MCF 10A (cell line): ENCODE measurements at regions not wholly inside any gene's neighbourhood (a gene's known extent, or its start where the extent isn't known, plus 50 kb on each side); places are given as distances from the start of the nearest gene placed in this dataset.

Source experiments
- BruUV-seq: library from RNA; stranded (reverse); fragments of 400-500 nt; replicated peaks from 2 replicates; lab custom pipeline; 2021; lab: Mats Ljungman, UMichigan
- CTCF ChIA-PET: fragments of 300-600 bp; sonication (Branson Sonifier 250); formaldehyde crosslinking; extraction: SDS; loops from one replicate; lab custom pipeline; 2021; ENCODE audit warnings: antibody characterized with exemption, inconsistent platforms; lab: Yijun Ruan, JAX
- POLR2A ChIA-PET: fragments of 300-600, 350-650 bp; sonication (Branson Sonifier 250); formaldehyde crosslinking; extraction: SDS; loops from one replicate; lab custom pipeline; 2020; ENCODE audit warnings: antibody characterized with exemption, inconsistent platforms; lab: Yijun Ruan, JAX
- DNase-seq: peaks from one replicate; pipeline ENCODE4 v3.0.0-alpha.2; 2018; ENCODE audit not compliant: unreplicated experiment
- H3K27ac Mint-ChIP-seq: one replicate; pipeline ENCODE4 v1.8.0; 2022; ENCODE audit warnings: mild to moderate bottlenecking, low read depth, mixed read lengths; ENCODE audit not compliant: unreplicated experiment
- H3K27me3 Mint-ChIP-seq: one replicate; pipeline ENCODE4 v1.8.0; 2022; ENCODE audit warnings: mixed read lengths; ENCODE audit not compliant: insufficient read depth, unreplicated experiment
- H3K36me3 Mint-ChIP-seq: one replicate; pipeline ENCODE4 v1.8.0; 2022; ENCODE audit warnings: mild to moderate bottlenecking, moderate library complexity, mixed read lengths; ENCODE audit not compliant: insufficient read depth, unreplicated experiment
- H3K4me1 Mint-ChIP-seq: one replicate; pipeline ENCODE4 v1.8.0; 2022; ENCODE audit warnings: mixed read lengths; ENCODE audit not compliant: insufficient read depth, unreplicated experiment
- H3K4me3 Mint-ChIP-seq: one replicate; pipeline ENCODE4 v1.8.0; 2022; ENCODE audit warnings: mild to moderate bottlenecking, moderate library complexity, mixed read lengths; ENCODE audit not compliant: unreplicated experiment
- H3K9me3 Mint-ChIP-seq: one replicate; pipeline ENCODE4 v1.8.0; 2022; ENCODE audit warnings: mixed read lengths; ENCODE audit not compliant: unreplicated experiment
- intact Hi-C: fragments of 100-400 bp; cut with micrococcal nuclease; formaldehyde crosslinking; loops from 2 replicates; pipeline ENCODE4 v1.14.1; 2022
- TF ChIP-seq, protein P1 (sequence below): fragments of 200-600 bp; IDR thresholded peaks from one replicate; pipeline ENCODE4 v1.8.0; 2022; ENCODE audit warnings: antibody characterized with exemption, mild to moderate bottlenecking; ENCODE audit not compliant: unreplicated experiment

DNA sequence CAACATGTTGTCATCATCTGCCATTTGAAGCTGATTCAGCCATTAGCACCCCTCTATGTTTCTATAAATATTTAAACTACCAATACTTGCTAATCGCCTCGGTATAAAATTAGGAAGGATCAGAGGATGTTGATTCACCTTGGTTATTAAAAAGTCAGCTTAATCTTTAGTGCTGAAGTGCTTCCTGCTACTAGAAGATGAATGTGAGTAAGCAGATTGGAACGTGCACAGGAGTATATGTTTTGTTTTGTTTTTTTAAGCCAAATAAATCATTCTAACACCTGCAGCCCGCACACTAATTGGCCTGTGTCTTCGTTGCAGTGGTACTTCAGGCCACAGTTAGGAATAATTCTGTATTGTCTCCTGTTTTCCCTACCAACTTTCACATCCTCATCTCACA, 485.7 kb downstream of the AJAP1 start:
- BruUV-seq: no TSS peak
- H3K4me1 Mint-ChIP-seq: no peaks in the 10 kb centered on the region

DNA sequence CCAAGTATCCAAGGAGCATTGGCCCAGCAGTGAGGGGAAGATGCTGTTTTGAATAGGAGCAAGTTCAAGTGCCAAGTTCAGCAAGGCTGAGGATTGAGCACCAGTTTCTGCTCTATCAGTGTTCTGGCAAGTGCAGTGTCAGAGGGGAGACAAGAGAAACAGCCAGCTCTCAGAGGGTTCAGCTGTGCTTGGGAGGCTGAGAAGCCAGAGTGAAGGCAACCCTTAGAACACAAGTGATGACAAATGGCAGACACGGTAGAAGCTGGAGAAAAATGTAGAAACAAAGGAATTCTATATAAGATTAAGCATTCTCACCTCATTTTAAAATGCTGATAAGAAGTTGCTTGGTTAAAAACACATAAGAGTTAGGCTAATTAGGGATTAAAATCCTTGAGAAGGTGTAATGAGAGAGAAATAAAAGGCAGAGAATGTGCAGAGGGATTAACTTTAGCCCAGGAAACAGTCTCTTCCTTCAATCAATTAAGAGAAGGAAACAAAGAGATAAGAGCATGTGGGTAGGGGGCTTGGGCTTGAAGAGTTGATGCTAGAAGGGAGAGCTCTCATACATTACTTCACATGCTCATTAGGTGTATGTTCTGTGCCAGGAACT, 475.4 kb downstream of the AJAP1 start:
- no peak overlapping the region for H3K4me3 Mint-ChIP-seq
- H3K36me3 Mint-ChIP-seq: no peaks in the 10 kb centered on the region
- H3K27me3 Mint-ChIP-seq: no peaks in the 10 kb centered on the region
- no TSS peak for BruUV-seq
- DNase-seq: no peak
- ChIA-PET POLR2A (no interaction called here), CTCF (interaction anchor here (0.6 kb wide), 1 partner anchor 8 kb away, joined by 4 read pairs; no protein-coding TSS in a partner anchor)
- intact Hi-C loops: no loop called here
- no peaks in the 10 kb centered on the region for H3K4me1 Mint-ChIP-seq
- TF ChIP-seq, protein P1, sequence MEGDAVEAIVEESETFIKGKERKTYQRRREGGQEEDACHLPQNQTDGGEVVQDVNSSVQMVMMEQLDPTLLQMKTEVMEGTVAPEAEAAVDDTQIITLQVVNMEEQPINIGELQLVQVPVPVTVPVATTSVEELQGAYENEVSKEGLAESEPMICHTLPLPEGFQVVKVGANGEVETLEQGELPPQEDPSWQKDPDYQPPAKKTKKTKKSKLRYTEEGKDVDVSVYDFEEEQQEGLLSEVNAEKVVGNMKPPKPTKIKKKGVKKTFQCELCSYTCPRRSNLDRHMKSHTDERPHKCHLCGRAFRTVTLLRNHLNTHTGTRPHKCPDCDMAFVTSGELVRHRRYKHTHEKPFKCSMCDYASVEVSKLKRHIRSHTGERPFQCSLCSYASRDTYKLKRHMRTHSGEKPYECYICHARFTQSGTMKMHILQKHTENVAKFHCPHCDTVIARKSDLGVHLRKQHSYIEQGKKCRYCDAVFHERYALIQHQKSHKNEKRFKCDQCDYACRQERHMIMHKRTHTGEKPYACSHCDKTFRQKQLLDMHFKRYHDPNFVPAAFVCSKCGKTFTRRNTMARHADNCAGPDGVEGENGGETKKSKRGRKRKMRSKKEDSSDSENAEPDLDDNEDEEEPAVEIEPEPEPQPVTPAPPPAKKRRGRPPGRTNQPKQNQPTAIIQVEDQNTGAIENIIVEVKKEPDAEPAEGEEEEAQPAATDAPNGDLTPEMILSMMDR: no peak
- H3K9me3 Mint-ChIP-seq: peaks cover 8% of the 10 kb centered on the region
- H3K27ac Mint-ChIP-seq: no peak overlapping the region

More for the DNA sequence above, 485.7 kb downstream of the AJAP1 start:
- no peak overlapping the region for H3K27ac Mint-ChIP-seq
- H3K9me3 Mint-ChIP-seq: peaks cover 23% of the 10 kb centered on the region
- DNase-seq: no peak
- ChIA-PET POLR2A (no interaction called here), CTCF (interaction anchor here (0.6 kb wide), 1 partner anchor 232 kb away, joined by 3 read pairs; no protein-coding TSS in a partner anchor)
- intact Hi-C loops: no loop called here
- H3K36me3 Mint-ChIP-seq: no peaks in the 10 kb centered on the region
- TF ChIP-seq, protein P1: no peak
- H3K27me3 Mint-ChIP-seq: no peaks in the 10 kb centered on the region
- H3K4me3 Mint-ChIP-seq: no peak overlapping the region

DNA sequence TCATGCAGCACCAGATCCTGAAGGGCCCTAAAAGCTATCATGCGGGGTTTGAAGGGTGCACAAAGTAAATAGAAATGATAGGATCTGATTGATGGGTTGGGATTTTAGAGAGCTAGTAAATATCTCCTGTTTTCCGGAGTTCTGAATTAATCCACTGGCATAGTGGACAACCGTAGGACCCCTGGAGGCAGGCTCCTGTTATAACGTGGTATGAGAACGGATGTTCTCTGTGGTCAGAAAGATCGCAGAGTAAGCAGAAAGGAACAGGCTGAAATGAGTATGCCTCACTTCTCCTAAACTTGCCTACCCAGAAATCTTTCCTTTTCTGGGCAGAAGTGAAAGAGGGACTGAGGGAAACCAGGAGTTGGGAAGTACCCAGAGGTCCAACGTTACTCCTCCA, 470.8 kb downstream of the AJAP1 start:
- no peak for DNase-seq
- H3K36me3 Mint-ChIP-seq: no peaks in the 10 kb centered on the region
- ChIA-PET CTCF (no interaction called here), POLR2A (interaction anchor here (0.7 kb wide), 1 partner anchor 275 kb away, joined by 3 read pairs; no protein-coding TSS in a partner anchor)
- BruUV-seq: no TSS peak
- TF ChIP-seq, protein P1: no peak
- H3K4me3 Mint-ChIP-seq: no peak overlapping the region
- no peaks in the 10 kb centered on the region for H3K4me1 Mint-ChIP-seq
- H3K9me3 Mint-ChIP-seq: peaks cover 20% of the 10 kb centered on the region
- H3K27me3 Mint-ChIP-seq: no peaks in the 10 kb centered on the region
- intact Hi-C loops: no loop called here
- H3K27ac Mint-ChIP-seq: no peak overlapping the region

DNA sequence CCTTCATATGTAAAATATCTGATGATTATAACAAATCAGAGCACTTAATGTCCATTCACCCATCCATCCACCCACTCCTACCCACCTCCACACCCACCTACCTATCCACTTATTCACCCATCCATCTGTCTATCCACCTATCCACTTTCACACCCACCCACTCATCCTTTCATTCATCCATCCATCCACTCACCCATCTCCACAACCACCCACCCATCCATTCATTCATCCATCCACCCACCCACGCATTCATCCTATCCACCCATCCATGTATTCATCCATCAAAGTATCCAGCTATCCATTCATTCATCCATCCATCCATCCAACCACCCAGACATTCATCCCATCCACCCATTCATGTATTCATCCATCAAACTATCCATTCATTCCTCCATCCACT, 466.1 kb downstream of the AJAP1 start:
- intact Hi-C loops: no loop called here
- TF ChIP-seq, protein P1: no peak
- Mint-ChIP-seq H3K36me3 (no peaks in the 10 kb centered on the region), H3K4me3 (no peak overlapping the region), H3K27ac (no peak overlapping the region), H3K27me3 (no peaks in the 10 kb centered on the region), H3K4me1 (no peaks in the 10 kb centered on the region), H3K9me3 (peaks cover 27% of the 10 kb centered on the region)
- ChIA-PET POLR2A (no interaction called here), CTCF (interaction anchor here (0.6 kb wide), 1 partner anchor 195 kb away, joined by 3 read pairs; no protein-coding TSS in a partner anchor)
- DNase-seq: no peak
- BruUV-seq: no TSS peak
